HG02588 (cell line): ENCODE measurements at regions not wholly inside any gene's neighbourhood (a gene's known extent, or its start where the extent isn't known, plus 50 kb on each side); places are given as distances from the start of the nearest gene placed in this dataset.
"Not testable (repeated sequence)": the region's sequence is repeated elsewhere in the genome, so short reads cannot be mapped to it uniquely, and the experiment has no call there.

ENCODE experiments used
- ATAC-seq: cut with Tn5 transposase; IDR thresholded peaks from one replicate; pipeline ENCODE4 v1.9.1; 2021; ENCODE audit warnings: mild to moderate bottlenecking, moderate library complexity; ENCODE audit not compliant: unreplicated experiment

DNA sequence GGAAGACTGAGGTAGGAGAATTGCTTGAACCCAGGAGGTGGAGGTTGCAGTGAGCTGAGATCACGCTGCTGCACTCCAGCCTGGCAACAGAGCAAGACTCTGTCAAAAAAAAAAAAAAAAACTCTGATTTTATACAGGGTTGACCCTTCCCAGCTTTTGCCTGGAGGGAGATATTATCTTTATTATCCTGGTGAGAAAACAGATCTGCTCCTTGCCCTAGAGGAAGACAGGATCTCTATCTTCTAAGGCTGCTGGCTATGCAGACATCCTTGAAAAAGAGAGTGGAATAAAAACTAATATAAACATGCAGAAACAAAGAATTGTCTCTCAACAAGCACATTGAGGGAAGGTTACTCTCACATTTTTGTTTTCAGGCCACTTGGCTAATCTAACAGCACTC is 1503.4 kb upstream of the WWC1 start:
- ATAC-seq, result no peak

DNA sequence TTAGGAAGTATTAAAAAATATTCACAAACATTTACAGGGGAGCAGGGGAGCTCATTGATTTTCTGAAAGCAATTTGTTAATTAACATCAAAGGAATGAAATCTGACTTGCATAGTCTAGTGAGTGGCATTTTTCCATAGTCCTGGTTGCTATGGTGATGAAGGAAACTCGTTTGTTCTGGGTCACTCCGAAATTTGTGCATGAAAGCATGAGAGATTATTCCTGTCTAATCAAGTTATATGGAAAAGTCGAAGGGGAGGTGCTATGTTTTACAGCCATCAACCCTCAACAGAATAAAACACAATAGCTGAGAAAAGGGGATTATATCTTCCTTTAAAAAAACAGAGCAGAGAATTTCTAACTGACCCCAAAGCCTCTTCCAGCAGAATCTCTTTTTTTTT is 1495.7 kb upstream of the WWC1 start:
- ATAC-seq, result no peak

DNA sequence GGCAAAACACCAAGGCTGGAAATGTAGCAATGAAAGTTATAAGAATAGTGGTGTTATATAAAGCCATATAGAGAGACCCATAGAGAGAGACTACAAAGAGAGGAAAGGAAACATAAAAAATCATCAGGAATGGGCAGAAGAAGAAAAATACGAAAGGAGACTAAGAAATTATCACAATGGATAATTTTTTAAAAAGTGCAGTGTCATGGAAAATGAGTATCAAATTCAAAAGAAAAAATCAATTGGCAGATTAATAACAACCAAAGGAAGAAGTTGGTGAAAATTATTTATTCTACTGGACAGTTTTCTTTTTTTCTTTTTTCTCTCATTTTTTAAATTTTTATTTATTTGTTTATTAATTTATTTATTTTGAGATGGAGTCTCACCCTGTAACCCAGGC is 1488.4 kb upstream of the WWC1 start:
- ATAC-seq, result no peak

DNA sequence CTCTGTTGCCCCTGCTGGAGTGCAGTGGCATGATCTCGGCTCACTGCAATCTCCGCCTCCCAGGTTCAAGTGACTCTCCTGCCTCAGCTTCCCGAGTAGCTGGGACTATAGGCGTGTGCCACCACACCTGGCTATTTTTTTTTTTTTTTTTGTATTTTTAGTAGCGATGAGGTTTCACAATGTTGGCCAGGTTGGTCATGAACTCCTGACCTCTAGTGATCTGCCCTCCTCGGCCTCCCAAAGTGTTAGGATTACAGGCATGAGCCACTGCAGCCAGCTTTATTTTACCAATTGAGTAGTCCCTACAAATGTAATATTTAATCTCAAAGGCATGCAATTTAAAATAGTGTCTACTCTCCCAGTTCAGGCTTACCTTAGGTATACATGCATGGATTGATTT is 1487.2 kb upstream of the WWC1 start:
- ATAC-seq, result not testable (repeated sequence)

DNA sequence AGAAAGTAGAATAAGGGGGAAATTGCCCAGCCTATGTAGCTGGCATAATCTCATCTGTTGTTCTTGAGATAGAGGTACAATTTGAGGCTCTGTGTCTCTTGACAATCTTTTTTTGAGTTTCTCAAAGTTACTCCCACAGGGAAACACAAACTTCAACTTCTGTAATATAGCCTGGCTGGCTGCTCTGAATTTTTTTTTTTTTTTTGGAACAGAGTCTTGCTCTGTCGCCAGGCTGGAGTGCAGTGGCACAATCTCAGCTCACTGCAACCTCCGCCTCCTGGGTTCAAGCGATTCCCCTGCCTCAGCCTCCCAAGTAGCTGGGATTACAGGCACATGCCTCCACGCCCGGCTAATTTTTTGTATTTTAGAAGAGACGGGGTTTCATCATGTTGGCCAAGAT is 1486.8 kb upstream of the WWC1 start:
- ATAC-seq, result not testable (repeated sequence)

DNA sequence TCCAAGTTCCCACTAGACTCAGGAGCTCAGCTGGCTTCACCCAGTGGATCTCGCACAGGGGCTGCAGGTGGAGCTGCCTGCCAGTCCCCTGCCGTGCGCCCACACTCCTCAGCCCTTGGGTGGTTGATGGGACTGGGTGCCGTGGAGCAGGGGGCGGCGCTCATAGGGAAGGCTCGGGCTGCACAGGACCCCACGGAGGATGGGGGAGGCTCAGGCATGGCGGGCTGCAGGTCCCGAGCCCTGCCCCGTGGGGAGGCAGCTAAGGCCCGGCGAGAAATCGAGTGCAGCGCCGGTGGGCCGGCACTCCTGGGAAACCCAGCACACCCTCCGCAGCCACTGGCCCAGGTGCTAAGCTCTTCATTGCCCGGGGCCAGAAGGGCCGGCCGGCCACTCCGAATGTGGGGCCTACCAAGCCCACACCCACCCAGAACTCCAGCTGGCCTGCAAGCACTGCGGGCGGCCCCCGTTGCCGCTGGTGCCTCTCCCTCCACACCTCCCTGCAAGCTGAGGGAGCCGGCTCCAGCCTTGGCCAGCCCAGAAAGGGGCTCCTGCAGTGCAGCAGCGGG is 1481.3 kb upstream of the WWC1 start:
- ATAC-seq, result not testable (repeated sequence)

DNA sequence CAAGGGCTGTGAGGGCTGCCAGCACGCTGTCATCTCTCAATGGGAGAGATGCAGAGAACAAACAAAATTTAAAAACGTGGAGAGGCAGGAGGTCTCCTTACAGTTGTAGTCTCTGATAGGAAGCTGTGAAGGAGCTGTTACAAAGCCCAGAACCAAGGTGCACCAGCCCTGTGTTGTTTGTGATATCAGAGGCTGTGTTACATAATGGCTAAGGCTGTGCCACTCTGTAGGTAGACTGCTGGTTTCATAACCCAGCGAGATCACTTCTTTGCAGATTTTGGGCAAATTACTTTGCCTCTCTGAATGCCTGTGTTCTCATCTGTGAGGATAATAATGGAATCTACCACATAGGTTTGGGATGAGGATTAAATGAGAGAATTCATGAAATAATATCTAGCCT is 1480.7 kb upstream of the WWC1 start:
- no peak for ATAC-seq

DNA sequence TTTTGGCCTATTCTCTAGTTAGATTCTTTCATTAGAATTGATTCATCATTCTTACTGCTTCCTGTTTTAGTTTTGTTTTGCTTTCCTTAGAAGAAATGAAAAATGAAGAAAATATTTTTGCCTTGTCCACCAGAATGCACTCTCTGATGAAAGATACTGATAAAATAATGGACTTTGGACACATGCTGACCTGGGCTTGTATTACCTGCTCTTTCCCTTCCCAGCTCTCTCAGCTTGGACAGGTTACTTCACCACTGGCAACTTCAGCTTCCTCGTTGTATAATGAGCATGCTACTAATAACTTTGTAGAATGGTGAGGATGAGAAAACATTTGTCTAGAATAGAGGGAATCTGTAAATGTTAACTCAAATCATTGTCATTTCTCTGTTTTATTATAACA is 1468.1 kb upstream of the WWC1 start:
- no peak for ATAC-seq

DNA sequence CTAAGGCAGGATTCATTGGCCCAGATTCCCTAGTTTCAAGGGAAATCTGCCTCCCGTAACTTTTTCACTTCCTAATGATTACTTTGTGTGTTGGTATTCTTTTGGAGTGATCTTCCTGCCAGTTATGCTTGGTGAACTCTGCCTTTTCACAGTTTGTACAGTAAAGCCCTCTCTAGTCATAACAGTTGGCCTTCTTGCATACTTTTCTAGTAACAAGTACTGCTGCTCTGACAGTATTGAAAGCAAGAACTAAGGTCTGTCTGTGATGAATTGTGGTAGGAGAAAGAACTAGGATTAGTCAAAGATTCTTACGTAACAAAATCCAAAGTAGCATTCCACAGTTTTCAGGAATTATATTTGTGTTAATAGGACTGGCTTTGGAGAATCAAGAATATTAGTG is 1457.2 kb upstream of the WWC1 start:
- ATAC-seq, result no peak

DNA sequence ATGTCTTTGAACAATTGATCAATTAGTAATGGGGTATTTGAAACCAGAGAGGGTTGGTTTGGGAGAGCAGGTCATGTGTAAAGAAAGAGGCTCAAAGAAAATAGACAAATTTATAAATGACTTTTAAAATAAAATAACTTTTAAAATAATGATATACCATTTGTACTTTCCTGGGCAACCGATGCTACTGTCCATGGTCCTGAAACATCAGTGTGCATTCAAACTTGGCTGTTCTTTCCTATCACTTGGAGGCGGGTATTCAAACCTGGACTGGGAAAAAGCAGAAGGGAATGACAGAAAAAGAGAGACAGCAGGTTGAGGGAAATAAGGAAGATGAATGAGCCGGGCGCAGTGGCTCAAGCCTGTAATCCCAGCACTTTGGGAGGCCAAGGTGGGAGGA is 1446.4 kb upstream of the WWC1 start:
- no peak for ATAC-seq

DNA sequence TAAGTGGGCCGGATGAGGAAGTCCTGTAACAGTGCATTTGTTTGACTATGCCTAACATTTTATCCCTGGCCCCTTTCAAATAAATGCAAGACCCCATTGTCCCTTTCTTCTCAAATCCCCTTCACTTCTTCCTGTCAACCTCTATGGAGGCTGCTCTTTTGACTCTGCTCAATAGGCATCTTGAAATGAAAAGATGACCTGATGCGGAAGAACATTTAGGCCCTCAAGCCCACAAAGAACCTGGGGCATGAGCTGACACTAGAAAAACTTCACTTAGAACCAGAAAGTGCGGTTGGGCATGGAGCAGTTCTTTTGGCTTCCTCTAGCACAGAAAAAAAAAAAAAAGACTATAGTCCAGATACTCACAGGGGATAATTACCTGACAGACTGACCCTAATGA is 1434.7 kb upstream of the WWC1 start:
- ATAC-seq, result no peak

DNA sequence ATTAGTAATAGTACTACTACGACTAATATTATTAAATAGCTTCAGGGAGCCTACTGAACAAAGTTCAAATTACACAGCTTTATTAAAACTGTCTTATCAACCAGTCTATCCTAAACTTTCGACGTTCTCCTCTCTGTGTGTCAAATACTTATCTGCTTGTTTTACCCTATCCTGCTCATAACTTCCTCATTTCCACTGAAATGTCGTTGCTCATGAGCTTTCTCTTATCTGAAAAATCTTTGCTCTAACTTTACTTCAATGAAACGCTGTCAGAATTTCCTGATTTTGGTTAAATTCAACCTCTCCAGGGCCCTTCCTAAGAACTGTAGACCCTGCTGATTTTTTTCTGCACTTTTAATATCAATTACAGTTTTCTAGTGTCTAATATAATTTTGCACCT is 1431.0 kb upstream of the WWC1 start:
- no peak for ATAC-seq

DNA sequence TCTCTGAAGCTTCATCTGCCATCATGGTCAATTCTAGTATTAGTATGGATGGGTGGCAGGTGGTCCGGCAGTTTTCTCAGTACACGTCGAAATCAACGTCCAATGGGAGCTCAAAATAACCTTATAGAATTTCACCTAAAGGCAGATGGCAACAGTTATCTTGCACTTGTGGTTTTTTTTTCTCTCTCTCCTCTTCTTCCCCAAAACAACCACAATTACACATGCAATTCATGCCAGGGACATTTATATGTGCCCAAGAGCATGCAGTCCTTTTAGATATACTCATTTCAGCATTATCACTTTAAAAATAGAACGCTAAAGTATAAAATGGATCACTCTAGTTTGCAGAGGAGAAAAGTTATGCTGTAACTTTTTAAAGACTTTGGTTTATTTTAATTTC is 1428.9 kb upstream of the WWC1 start:
- no peak for ATAC-seq

DNA sequence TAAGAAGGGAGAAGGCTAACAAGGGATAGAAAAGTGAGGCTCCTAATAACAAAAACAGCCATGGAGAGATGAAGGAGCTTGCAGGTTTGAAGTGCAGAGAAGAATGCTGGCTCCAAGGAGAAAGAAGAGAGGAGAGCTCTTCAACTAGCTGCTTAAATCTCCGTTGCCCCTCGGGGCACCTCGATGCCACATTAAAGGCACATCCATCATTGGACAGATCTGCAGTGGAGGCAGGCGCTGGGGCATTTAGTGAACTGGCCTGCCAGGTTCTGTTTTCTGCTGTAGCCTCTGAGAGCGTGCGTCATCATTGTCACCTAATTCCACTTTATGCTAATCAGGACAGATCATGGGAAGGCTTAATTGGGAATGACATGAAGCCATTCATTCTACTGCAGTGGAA is 1426.2 kb upstream of the WWC1 start:
- no peak for ATAC-seq

DNA sequence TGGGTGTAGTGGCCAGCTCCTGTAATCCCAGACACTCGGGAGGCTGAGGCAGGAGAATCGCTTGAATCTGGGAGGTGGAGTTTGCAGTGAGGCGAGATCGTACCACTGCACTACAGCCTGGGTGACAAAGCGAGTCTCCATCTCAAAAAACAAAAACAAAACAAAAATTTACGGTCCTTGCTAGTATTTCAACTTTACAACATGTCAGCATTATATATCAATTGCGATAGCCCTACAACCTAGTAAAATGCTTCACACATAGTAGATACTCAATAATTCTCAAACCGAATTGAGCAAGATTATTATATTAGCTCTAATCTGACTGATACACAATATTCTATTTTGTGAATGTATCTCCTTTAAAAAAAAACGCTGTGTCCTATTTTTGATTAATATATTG is 1411.0 kb upstream of the WWC1 start:
- ATAC-seq, result no peak

DNA sequence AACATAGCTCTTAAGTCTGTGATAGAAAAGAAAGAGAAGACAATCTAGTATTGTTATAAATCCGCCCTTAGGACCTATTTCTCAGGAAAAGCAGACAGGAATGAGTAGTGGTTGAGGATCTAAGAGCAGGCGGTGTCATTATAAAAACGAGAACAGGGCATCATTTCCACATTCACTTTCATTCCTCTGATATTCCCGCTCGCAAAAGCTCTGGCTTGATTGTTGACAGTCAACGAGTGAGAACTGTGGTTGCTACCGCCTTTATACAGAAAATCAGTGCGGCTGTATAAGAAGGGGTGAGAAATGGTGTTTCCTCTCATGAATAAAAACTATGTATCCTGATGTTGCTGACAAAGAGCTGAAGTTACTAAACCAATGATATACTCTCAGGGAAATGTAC is 1409.6 kb upstream of the WWC1 start:
- ATAC-seq, result no peak

DNA sequence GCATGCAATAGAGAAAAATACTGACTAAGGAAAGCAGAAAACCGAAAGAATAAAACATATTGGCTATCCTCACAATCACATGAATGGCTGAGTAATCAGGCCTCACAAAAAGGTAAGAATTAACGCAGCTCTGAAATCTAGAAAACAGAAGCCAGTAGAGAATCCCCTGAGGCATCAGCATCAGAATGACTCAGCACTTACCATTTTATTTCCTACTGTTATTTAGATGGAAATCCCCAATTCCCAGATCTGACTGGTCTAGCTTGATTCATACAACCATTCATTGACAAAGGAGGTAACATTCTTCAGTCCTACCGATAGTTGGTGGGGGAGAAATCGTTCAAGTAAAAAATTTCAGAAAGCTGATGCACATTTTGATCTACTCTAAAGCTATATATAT is 1408.4 kb upstream of the WWC1 start:
- ATAC-seq, result no peak

DNA sequence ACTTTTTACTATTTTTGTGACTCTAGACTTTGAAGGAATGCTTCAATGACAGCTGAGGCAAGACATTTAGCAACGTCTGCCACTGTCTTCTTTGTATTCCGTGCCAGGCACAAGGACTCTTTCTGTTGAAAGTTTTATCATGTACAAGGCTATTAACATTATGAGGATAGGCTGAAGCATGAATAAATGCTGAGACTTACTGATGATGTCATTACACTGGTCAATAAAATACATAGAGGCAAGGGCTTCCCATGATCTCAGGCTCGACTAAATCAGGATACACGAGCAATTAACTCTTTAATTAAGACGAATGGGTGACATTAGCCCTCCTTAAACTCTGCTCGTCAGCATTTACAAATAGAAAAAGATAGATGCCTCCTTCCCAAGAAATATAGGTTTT is 1393.3 kb upstream of the WWC1 start:
- ATAC-seq, result no peak

DNA sequence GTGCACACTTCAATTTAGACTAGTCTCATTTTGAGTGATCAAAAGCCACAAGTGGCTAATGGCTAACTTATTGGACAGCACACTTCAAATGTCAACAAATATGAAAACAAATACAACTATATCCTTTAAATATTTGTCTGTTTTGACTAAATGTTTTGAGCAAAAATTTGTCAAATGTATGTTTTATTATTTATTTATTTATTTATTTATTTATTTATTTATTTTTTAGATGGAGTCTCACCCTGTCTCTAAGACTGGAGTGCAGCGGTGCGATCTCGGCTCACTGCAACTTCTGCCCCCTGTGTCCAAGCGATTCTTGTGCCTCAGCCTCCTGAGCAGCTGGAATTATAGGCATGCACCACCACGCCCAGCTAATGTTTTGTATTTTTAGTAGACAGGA is 1392.1 kb upstream of the WWC1 start:
- ATAC-seq, result no peak

DNA sequence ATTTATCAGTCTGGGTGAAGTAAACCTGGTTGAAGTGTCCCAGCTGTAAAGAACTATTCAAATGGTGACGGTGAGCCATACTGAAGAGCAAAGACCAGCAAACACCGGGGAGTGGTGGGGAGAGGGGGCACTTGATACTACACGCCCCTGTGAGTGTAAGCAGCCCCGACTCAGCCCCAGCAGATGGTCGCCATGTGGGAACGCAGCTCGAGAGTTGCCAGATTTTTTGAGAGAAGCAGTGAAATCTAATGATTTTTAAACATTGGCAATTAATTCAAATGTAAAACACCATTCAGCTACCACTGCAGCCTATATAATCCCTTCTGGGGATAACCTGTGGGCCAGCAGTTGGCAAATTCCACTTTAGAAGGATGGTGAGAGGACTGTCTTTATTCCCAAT is 1386.9 kb upstream of the WWC1 start:
- no peak for ATAC-seq

DNA sequence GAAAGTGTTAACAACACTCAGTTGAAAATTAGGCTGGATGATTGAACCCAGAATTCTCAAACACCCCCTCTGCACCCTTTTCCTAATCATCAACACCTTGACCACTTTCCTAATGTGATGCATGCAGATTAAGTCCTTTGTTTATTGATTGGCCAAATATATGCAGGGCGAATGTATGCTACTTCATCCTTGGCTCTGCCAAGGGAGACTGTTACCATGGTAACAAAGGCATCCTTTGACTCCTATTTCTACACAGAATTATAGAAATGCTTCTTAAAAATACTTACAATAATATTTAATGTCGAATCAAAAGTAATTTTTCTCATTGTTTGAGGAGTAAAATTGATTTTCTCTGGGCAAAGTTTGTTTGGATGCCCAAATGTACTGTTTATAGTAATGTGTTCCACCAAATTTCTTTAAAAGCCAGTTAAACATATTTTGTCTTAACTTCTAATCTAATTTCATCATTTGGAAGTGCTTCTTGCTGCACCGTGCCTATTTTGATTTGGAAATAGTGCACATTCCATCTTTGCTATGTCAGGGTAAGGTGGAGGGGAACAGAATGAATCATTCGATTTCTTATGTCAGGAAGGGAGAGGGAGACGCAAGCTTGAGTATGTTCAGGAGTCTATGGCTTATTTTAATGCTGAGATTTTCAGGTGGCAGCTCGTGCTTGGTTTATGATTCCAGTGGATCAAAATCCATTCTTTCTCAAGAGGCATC is 1384.3 kb upstream of the WWC1 start:
- no peak for ATAC-seq

DNA sequence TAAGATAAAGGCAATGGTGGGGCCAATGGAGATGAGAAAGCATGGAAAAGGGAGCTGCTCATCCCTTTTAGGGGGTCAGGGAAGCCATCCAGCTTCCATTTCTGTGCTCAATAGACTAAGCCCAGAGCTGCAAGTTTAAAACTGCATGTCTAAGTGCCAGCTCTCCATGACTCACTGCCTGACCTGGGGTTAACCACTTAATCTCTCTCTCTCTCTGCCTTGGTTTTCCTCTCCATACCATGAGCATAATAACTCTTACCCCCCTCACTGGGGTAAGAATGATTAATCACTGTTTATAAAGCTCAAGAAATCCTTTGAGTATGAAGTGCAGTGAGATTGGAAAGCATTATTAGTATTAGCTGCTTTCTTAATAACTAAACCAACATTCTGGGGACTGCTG is 1382.4 kb upstream of the WWC1 start:
- ATAC-seq, result no peak

DNA sequence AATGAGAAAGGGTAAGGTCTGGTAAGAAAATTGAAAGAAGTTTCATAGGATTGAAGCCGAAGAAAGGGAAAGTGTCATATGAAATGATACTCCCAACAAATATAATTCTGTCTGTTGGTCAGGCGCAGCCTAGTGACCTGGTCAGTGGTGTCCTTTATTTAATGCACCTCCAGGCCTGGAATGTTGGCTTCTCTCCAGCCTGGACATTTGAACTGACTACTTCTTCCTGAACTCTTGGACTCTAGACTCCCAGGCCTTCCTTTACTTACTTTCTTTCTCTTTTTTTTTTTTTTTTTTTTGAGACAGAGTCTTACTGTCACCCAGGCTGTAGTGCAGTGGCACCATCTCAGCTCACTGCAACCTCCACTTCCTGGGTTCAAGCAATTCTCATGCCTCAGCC is 1381.5 kb upstream of the WWC1 start:
- ATAC-seq, result no peak
